ENCODE measurements at regions not wholly inside any gene's neighbourhood (a gene's known extent, or its start where the extent isn't known, plus 50 kb on each side); places are given as distances from the start of the nearest gene placed in this dataset.

DNA sequence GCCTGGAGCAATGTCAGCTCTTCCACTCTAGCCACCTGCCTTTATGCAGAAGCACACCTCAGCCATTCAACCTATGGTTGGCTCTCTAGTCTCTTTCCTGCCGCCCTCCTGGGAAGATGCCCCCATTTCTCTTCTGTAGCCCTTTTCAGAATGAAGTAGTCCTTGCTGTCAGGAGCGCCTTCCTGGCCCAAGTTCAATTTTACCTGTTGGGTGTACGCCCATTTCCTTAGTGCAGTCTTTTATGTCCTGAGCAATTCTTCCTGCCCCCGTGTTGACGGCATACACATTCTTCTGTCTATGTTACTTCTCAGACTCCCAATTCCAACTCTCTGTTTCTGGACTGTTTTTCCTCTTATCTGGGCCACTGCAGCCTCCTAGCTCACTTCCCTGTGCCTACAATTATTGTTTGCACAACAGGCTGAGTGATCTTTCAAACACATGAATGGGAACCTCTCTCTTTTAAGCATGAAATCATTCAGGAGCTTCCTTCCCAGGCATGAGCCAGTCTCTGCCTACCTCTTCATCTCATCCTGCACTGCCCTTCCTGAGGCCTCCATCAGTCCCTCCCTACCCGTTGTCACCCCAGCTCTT lies 389.2 kb downstream of the CD83 start:
- no peaks in the 10 kb centered on the region for H3K27me3 ChIP-seq (ENCODE audit: control insufficient read depth, insufficient read depth, low read length)
- intact Hi-C loops (cut with micrococcal nuclease; ENCODE audit: unreplicated experiment) (no loop called here), in situ Hi-C loops (cut with HindIII; ENCODE audit: low pct_unique_long_range_greater_than_20kb, low sequenced_read_pairs) (no loop called here)
- BruUV-seq (replicated peaks): no TSS peak
- ATAC-seq (no peak), DNase-seq (ENCODE audit: low read depth, low spot score) (no peak)
- TF ChIP-seq, protein P1, sequence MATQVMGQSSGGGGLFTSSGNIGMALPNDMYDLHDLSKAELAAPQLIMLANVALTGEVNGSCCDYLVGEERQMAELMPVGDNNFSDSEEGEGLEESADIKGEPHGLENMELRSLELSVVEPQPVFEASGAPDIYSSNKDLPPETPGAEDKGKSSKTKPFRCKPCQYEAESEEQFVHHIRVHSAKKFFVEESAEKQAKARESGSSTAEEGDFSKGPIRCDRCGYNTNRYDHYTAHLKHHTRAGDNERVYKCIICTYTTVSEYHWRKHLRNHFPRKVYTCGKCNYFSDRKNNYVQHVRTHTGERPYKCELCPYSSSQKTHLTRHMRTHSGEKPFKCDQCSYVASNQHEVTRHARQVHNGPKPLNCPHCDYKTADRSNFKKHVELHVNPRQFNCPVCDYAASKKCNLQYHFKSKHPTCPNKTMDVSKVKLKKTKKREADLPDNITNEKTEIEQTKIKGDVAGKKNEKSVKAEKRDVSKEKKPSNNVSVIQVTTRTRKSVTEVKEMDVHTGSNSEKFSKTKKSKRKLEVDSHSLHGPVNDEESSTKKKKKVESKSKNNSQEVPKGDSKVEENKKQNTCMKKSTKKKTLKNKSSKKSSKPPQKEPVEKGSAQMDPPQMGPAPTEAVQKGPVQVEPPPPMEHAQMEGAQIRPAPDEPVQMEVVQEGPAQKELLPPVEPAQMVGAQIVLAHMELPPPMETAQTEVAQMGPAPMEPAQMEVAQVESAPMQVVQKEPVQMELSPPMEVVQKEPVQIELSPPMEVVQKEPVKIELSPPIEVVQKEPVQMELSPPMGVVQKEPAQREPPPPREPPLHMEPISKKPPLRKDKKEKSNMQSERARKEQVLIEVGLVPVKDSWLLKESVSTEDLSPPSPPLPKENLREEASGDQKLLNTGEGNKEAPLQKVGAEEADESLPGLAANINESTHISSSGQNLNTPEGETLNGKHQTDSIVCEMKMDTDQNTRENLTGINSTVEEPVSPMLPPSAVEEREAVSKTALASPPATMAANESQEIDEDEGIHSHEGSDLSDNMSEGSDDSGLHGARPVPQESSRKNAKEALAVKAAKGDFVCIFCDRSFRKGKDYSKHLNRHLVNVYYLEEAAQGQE (IDR thresholded peaks at IDR 0.05; ENCODE audit: insufficient read depth in 1 of 2, low read depth in 2 of 2, low read length in 1 of 2): no peak
- TF ChIP-seq SIN3A (IDR thresholded peaks at IDR 0.05; ENCODE audit: borderline replicate concordance, insufficient read depth, low read depth, low read length): no peak
- TF ChIP-seq, protein P2, sequence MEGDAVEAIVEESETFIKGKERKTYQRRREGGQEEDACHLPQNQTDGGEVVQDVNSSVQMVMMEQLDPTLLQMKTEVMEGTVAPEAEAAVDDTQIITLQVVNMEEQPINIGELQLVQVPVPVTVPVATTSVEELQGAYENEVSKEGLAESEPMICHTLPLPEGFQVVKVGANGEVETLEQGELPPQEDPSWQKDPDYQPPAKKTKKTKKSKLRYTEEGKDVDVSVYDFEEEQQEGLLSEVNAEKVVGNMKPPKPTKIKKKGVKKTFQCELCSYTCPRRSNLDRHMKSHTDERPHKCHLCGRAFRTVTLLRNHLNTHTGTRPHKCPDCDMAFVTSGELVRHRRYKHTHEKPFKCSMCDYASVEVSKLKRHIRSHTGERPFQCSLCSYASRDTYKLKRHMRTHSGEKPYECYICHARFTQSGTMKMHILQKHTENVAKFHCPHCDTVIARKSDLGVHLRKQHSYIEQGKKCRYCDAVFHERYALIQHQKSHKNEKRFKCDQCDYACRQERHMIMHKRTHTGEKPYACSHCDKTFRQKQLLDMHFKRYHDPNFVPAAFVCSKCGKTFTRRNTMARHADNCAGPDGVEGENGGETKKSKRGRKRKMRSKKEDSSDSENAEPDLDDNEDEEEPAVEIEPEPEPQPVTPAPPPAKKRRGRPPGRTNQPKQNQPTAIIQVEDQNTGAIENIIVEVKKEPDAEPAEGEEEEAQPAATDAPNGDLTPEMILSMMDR (IDR thresholded peaks at IDR 0.05): no peak
- no peak for TF ChIP-seq POLR2AphosphoS5 (IDR thresholded peaks at IDR 0.05; ENCODE audit: low read depth, low read length)
- TF ChIP-seq TCF7L2 (IDR thresholded peaks at IDR 0.05; ENCODE audit: low read depth, low read length): no peak
- CTCF ChIA-PET: no interaction called here
- no peak overlapping the region for H3K4me3 ChIP-seq (ENCODE audit: low read depth in 2 of 2, low read length in 2 of 2)
- no peak overlapping the region for H3K27ac ChIP-seq (ENCODE audit: low read length)
- POLR2A ChIA-PET: no interaction called here
- H3K36me3 ChIP-seq (ENCODE audit: control insufficient read depth, insufficient read depth, low read length): no peaks in the 10 kb centered on the region
- H3K4me1 ChIP-seq (ENCODE audit: control insufficient read depth, insufficient read depth, low read length): no peaks in the 10 kb centered on the region
- H3K9me3 ChIP-seq (ENCODE audit: control insufficient read depth, insufficient read depth, low read depth, low read length): no peaks in the 10 kb centered on the region

GRCh38 chr6:14509120-14509519 lies 391.5 kb downstream of the CD83 start:
- POLR2A ChIA-PET: no interaction called here
- H3K27ac ChIP-seq (ENCODE audit: low read length): no peak overlapping the region
- in situ Hi-C loops (cut with HindIII; ENCODE audit: low pct_unique_long_range_greater_than_20kb, low sequenced_read_pairs): no loop called here
- H3K9me3 ChIP-seq (ENCODE audit: control insufficient read depth, insufficient read depth, low read depth, low read length): no peaks in the 10 kb centered on the region
- TF ChIP-seq TCF7L2 (IDR thresholded peaks at IDR 0.05; ENCODE audit: low read depth, low read length): no peak
- DNase-seq (ENCODE audit: low read depth, low spot score) (no peak), ATAC-seq (no peak)
- no peak overlapping the region for H3K4me3 ChIP-seq (ENCODE audit: low read depth in 2 of 2, low read length in 2 of 2)
- no peaks in the 10 kb centered on the region for H3K27me3 ChIP-seq (ENCODE audit: control insufficient read depth, insufficient read depth, low read length)
- CTCF ChIA-PET: no interaction called here
- no peaks in the 10 kb centered on the region for H3K36me3 ChIP-seq (ENCODE audit: control insufficient read depth, insufficient read depth, low read length)
- H3K4me1 ChIP-seq (ENCODE audit: control insufficient read depth, insufficient read depth, low read length): no peaks in the 10 kb centered on the region
- intact Hi-C loops (cut with micrococcal nuclease; ENCODE audit: unreplicated experiment): no loop called here
- BruUV-seq (replicated peaks): no TSS peak

DNA sequence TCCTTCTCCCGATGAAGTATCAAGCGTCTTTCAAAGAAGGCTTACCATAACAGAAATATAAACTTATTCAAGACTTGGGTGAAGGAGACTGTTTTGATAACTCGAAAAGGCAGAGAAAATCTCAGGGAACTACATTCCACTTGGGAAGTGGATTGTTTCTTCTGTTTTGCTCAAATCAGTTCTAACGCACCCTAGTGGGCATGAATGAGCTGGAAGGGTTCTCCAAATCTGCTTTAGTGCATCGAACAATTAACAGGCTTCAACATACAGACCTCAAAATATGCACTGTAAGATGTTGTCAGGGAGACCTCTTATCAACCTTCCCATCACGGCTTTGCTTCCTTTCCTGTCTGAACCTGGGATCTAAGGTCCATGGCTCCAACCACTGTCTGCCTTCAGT lies 392.5 kb downstream of the CD83 start:
- no peak for TF ChIP-seq SIN3A (IDR thresholded peaks at IDR 0.05; ENCODE audit: borderline replicate concordance, insufficient read depth, low read depth, low read length)
- TF ChIP-seq, protein P2 (IDR thresholded peaks at IDR 0.05): 0 out of 2 replicates have a peak, but pooled peaks have one; percentile 26
- no peaks in the 10 kb centered on the region for H3K9me3 ChIP-seq (ENCODE audit: control insufficient read depth, insufficient read depth, low read depth, low read length)
- H3K27ac ChIP-seq (ENCODE audit: low read length): no peak overlapping the region
- no peaks in the 10 kb centered on the region for H3K27me3 ChIP-seq (ENCODE audit: control insufficient read depth, insufficient read depth, low read length)
- in situ Hi-C loops (cut with HindIII; ENCODE audit: low pct_unique_long_range_greater_than_20kb, low sequenced_read_pairs) (no loop called here), intact Hi-C loops (cut with micrococcal nuclease; ENCODE audit: unreplicated experiment) (no loop called here)
- POLR2A ChIA-PET: no interaction called here
- no peak for ATAC-seq
- CTCF ChIA-PET: no interaction called here
- DNase-seq (ENCODE audit: low read depth, low spot score): no peak
- BruUV-seq (replicated peaks): no TSS peak
- H3K4me3 ChIP-seq (ENCODE audit: low read depth in 2 of 2, low read length in 2 of 2): no peak overlapping the region
- no peaks in the 10 kb centered on the region for H3K4me1 ChIP-seq (ENCODE audit: control insufficient read depth, insufficient read depth, low read length)
- H3K36me3 ChIP-seq (ENCODE audit: control insufficient read depth, insufficient read depth, low read length): no peaks in the 10 kb centered on the region
